OCI-LY3 (cell line): ENCODE measurements at regions not wholly inside any gene's neighbourhood (a gene's known extent, or its start where the extent isn't known, plus 50 kb on each side); places are given as distances from the start of the nearest gene placed in this dataset.

Experiments used
- H2AFZ ChIP-seq: fragments of 200-600, 300-600 bp; shearing (Covaris generic); 2 replicates; pipeline ENCODE4 v1.6.0; 2014; ENCODE audit warnings: antibody characterized with exemption, low read depth, low read length
- H3K27ac ChIP-seq: fragments of 200-600, 300-600 bp; sonication (generic); 2 replicates; pipeline ENCODE4 v1.5.1; 2014; ENCODE audit warnings: mild to moderate bottlenecking, low read length, moderate library complexity, mixed read lengths
- H3K27me3 ChIP-seq: fragments of 200-600, 300-600 bp; sonication (generic); 2 replicates; pipeline ENCODE4 v1.6.1; 2014; ENCODE audit warnings: low read depth, low read length, mixed read lengths
- H3K36me3 ChIP-seq: fragments of 200-600, 300-600 bp; sonication (generic); replicated peaks from 2 replicates; pipeline ENCODE3; 2014; ENCODE audit warnings: low read depth, low read length, mixed read lengths
- H3K4me1 ChIP-seq: fragments of 300-600, 200-600 bp; sonication (generic); 2 replicates; pipeline ENCODE4 v1.6.1; 2014; ENCODE audit warnings: low read length, mixed read lengths
- H3K4me2 ChIP-seq: fragments of 200-600, 300-600 bp; sonication (generic); 2 replicates; pipeline ENCODE4 v1.6.1; 2014; ENCODE audit warnings: low read length, mixed read lengths
- H3K4me3 ChIP-seq: fragments of 300-600, 200-600 bp; sonication (generic); 2 replicates; pipeline ENCODE4 v1.5.1; 2014; ENCODE audit warnings: antibody characterized with exemption, mild to moderate bottlenecking, low read length, moderate library complexity
- H3K79me2 ChIP-seq: fragments of 300-600, 200-600 bp; shearing (Covaris generic); 2 replicates; pipeline ENCODE4 v1.6.1; 2014; ENCODE audit warnings: mild to moderate bottlenecking, low read length, mixed read lengths
- H3K9ac ChIP-seq: fragments of 300-600, 200-600 bp; shearing (Covaris generic); 2 replicates; pipeline ENCODE4 v1.6.0; 2014; ENCODE audit warnings: mild to moderate bottlenecking, low read length, moderate library complexity
- H3K9me3 ChIP-seq: fragments of 200-600, 300-600 bp; shearing (Covaris generic); 2 replicates; pipeline ENCODE4 v1.6.1; 2014; ENCODE audit warnings: low read length, mixed read lengths; ENCODE audit not compliant: insufficient read depth
- H4K20me1 ChIP-seq: fragments of 200-600, 300-600 bp; sonication (generic); 2 replicates; pipeline ENCODE4 v1.6.1; 2016; ENCODE audit warnings: low read length, mixed read lengths; ENCODE audit not compliant: insufficient read depth
- EZH2phosphoT487 ChIP-seq: fragments of 200-600 bp; shearing (Covaris generic); IDR thresholded peaks from 2 replicates; pipeline ENCODE4 v1.6.1; 2018; ENCODE audit warnings: antibody characterized with exemption, mixed run types, low read depth
- TF ChIP-seq, protein P1 (sequence below): fragments of 200-600, 300-600 bp; sonication (generic); IDR thresholded peaks from 2 replicates; pipeline ENCODE4 v1.5.1; 2014; ENCODE audit warnings: antibody characterized with exemption, low read length, low read depth

DNA sequence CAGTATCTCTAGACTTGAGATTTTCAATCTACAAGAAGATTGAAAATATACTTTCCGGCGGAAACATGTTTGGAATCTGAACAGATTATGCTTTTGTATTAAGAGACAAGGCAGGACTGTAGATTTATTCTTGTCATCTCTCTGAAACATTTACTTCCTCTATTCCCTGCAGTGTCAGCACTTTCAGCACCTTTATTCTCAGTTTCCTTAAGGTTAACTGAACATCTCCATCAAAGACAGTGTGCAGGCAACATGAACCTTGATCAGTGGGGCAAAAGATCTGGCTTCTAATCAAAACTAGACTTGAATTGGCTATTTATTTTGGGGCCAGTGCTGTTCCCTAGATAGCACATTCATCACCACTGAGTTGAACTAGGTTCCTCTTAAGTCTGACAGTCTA lies 129.9 kb upstream of the HCN1 start:
- no peaks in the 10 kb centered on the region for H3K4me1 ChIP-seq
- H3K4me2 ChIP-seq, result no peak overlapping the region
- no peaks in the 10 kb centered on the region for H3K79me2 ChIP-seq
- H3K4me3 ChIP-seq, result no peak overlapping the region
- no peak overlapping the region for H2AFZ ChIP-seq
- H4K20me1 ChIP-seq, result no peaks in the 10 kb centered on the region
- no peaks in the 10 kb centered on the region for H3K27me3 ChIP-seq
- H3K9me3 ChIP-seq, result no peaks in the 10 kb centered on the region
- H3K9ac ChIP-seq, result no peak overlapping the region
- TF ChIP-seq, protein P1, sequence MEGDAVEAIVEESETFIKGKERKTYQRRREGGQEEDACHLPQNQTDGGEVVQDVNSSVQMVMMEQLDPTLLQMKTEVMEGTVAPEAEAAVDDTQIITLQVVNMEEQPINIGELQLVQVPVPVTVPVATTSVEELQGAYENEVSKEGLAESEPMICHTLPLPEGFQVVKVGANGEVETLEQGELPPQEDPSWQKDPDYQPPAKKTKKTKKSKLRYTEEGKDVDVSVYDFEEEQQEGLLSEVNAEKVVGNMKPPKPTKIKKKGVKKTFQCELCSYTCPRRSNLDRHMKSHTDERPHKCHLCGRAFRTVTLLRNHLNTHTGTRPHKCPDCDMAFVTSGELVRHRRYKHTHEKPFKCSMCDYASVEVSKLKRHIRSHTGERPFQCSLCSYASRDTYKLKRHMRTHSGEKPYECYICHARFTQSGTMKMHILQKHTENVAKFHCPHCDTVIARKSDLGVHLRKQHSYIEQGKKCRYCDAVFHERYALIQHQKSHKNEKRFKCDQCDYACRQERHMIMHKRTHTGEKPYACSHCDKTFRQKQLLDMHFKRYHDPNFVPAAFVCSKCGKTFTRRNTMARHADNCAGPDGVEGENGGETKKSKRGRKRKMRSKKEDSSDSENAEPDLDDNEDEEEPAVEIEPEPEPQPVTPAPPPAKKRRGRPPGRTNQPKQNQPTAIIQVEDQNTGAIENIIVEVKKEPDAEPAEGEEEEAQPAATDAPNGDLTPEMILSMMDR, result no peak
- TF ChIP-seq EZH2phosphoT487, result no peak
- H3K36me3 ChIP-seq, result no peaks in the 10 kb centered on the region
- H3K27ac ChIP-seq, result no peak overlapping the region

DNA sequence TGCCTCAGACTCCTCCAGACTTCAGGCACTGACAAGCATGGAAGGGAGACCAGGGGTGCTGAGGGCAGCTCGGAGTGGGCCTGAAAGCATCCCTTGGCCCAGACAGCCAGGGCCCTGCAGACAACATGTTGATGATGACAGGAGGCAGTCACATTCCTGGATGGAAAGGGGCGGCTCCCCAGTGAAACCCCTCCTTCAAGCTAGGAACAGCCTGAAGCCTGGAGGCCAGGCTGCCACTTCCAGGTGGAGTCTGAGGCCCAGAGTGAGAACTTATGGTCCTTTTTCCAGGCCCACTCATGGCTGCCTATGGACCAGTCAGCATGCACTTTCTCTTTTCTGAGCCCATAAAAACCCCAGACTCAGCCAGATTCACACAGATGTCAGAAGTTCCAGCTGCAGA lies 104.2 kb upstream of the HCN1 start:
- H3K9me3 ChIP-seq, result peaks cover 4% of the 10 kb centered on the region; the same call in 1 of the 2 replicates

DNA sequence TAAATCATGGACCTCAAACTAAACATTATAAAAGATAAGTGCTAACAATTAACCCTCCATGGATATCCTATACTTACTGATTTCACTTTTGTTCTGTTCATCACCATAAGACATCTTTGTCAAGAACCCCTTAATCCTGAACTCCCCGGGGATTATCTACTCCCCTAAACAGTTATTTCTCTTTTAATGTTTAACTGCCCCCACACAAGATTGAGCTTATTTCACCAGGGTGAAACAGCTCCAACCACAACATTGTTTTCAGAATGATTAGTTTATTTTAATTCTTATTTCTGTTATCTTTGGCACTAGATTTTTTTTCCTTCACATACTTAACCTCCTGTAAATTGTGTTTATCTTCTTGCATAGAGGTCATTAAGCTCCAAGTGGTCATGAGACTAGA lies 103.2 kb upstream of the HCN1 start:
- no peak overlapping the region for H3K27ac ChIP-seq
- no peaks in the 10 kb centered on the region for H3K27me3 ChIP-seq
- TF ChIP-seq EZH2phosphoT487, result no peak
- TF ChIP-seq, protein P1, result no peak
- no peaks in the 10 kb centered on the region for H4K20me1 ChIP-seq
- no peak overlapping the region for H3K4me3 ChIP-seq
- peaks cover 8% of the 10 kb centered on the region; the same call in 1 of the 2 replicates for H3K9me3 ChIP-seq
- peaks cover 10% of the 10 kb centered on the region for H3K36me3 ChIP-seq
- H3K4me2 ChIP-seq, result no peak overlapping the region
- no peaks in the 10 kb centered on the region for H3K79me2 ChIP-seq
- no peak overlapping the region for H3K9ac ChIP-seq
- no peak overlapping the region for H2AFZ ChIP-seq
- H3K4me1 ChIP-seq, result peaks cover 5% of the 10 kb centered on the region

More for the DNA sequence above, 104.2 kb upstream of the HCN1 start:
- Histone ChIP-seq H3K4me3 (no peak overlapping the region), H3K79me2 (no peaks in the 10 kb centered on the region), H3K27me3 (no peaks in the 10 kb centered on the region), H3K27ac (no peak overlapping the region), H3K36me3 (peaks cover 3% of the 10 kb centered on the region), H3K4me1 (no peaks in the 10 kb centered on the region; the same call in 1 of the 2 replicates), H3K9ac (no peak overlapping the region), H3K4me2 (no peak overlapping the region), H4K20me1 (no peaks in the 10 kb centered on the region), H2AFZ (no peak overlapping the region)
- no peak for TF ChIP-seq EZH2phosphoT487
- TF ChIP-seq, protein P1, result no peak

DNA sequence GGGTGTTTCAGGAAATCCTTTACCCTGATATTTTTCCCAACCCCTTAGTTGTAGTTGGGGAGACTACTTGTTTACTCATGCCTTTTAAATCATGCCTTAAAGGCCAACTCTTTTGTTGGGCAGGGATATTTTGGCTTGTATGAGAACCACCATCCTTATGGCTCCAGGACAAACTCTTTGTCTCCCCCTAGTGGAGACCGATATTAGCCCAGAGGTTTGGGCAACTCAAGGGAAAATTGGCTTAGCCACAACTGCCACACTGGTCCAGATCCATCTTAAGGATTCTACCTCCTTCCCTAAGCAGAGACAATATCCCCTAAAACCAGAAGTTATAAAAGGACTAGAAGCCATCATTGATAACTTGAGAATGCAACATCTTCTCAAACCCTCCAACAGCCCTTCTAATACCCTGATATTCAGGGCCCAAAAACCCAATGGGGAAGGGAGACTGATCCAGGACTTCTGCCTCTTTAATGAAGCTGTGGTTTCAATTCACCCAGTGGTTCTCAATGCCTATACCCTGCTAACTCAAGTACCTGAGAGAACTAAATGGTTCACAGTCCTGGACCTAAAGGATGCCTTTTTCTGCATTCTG lies 100.9 kb upstream of the HCN1 start:
- Histone ChIP-seq H3K4me1 (peaks cover 22% of the 10 kb centered on the region), H3K9ac (no peak overlapping the region), H4K20me1 (no peaks in the 10 kb centered on the region), H3K36me3 (peaks cover 17% of the 10 kb centered on the region), H3K27me3 (no peaks in the 10 kb centered on the region), H2AFZ (no peak overlapping the region), H3K79me2 (no peaks in the 10 kb centered on the region), H3K4me3 (no peak overlapping the region), H3K27ac (no peak overlapping the region), H3K4me2 (no peak overlapping the region), H3K9me3 (peaks cover 8% of the 10 kb centered on the region; the same call in 1 of the 2 replicates)
- TF ChIP-seq, protein P1, result peak; percentile 41
- no peak for TF ChIP-seq EZH2phosphoT487
